ENCODE measurements at regions not wholly inside any gene's neighbourhood (a gene's known extent, or its start where the extent isn't known, plus 50 kb on each side); places are given as distances from the start of the nearest gene placed in this dataset.

DNA sequence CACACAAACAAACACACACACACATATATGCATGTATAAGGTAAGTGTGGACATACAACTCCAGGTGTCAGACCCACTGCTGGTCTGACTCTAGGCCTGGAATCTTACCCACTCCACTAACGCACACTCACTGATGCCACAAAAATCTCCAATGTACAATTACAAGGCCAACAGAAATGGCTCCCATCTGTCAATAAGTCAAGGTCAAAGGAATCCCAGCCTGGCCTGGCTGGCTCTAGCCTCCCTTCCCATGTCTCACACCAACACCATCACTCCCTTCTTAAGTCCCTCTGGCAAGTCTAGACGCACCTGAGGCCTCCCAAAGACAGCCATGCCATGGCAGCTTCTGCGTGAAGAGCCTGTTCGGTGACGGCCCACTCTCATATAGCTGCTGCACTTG is 99.2 kb upstream of the CDYL2 start:
- CTCF ChIA-PET: no interaction called here
- H3K27ac ChIP-seq: no peak overlapping the region
- TF ChIP-seq, protein P1, sequence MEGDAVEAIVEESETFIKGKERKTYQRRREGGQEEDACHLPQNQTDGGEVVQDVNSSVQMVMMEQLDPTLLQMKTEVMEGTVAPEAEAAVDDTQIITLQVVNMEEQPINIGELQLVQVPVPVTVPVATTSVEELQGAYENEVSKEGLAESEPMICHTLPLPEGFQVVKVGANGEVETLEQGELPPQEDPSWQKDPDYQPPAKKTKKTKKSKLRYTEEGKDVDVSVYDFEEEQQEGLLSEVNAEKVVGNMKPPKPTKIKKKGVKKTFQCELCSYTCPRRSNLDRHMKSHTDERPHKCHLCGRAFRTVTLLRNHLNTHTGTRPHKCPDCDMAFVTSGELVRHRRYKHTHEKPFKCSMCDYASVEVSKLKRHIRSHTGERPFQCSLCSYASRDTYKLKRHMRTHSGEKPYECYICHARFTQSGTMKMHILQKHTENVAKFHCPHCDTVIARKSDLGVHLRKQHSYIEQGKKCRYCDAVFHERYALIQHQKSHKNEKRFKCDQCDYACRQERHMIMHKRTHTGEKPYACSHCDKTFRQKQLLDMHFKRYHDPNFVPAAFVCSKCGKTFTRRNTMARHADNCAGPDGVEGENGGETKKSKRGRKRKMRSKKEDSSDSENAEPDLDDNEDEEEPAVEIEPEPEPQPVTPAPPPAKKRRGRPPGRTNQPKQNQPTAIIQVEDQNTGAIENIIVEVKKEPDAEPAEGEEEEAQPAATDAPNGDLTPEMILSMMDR (conservative IDR thresholded peaks at IDR 0.05; ENCODE audit: low read depth): no peak
- POLR2A ChIA-PET (ENCODE audit: low non-redundant PET): no interaction called here
- no peak for DNase-seq (ENCODE audit: low spot score)

DNA sequence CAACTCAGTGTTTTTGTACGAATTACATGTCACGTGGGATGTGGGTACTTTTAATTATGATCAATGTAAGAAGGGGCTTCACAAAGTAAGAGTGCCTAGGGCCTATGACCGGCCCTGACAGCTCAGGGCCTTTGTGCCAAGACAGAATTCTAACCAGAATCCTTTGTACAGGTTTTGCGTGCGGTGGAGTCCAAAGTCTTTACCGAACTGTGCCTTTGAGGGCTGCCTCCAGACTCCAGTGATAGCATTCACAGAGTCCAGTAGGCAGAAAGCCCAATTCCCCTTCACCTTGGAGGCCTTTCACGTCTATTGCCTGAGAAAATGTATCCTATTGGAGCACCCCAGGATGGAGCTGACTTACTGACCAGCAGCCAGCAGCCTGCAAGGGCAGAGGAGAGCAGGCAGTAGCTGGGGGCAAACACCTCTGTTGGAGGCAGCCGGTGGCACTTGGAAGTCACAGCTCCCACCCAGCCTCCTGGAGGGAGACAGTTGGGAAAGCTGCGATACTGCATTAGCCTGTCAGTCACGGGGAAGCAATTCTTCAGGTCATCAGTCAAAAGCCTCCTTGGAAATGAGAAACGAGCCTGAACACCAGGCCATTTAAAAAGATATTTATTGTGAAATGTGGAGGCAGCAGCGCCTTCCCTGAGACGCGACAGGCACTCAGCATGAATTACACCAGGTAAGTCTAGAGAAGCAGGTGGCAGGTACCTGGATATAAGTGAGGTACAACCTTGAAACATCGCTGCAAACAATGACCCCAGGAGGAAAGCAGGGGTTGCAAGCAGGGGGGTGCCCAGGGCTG is 98.1 kb upstream of the CDYL2 start:
- H3K27ac ChIP-seq: no peak overlapping the region
- ChIA-PET CTCF (no interaction called here), POLR2A (ENCODE audit: low non-redundant PET) (no interaction called here)
- DNase-seq (ENCODE audit: low spot score): no peak
- TF ChIP-seq, protein P1 (conservative IDR thresholded peaks at IDR 0.05; ENCODE audit: low read depth): no peak

DNA sequence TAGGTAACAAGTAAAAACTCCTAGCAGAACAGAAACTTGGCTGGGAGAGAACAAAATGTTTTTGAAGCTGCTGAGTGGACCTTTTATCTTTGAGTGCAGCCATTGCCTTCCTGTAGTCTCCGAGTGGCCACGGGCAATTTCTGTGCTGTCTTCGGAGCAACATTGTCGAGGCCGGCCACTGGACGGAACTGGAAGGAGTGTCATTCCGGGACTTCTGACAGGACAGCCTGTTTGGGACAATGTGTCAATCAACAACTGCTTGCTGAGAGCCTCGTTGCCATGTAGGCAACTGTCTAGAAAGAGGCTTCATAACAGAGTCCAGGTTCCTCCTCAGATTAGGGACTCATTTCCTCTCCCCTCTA is 96.2 kb upstream of the CDYL2 start:
- H3K27ac ChIP-seq: no peak overlapping the region
- no peak for DNase-seq (ENCODE audit: low spot score)
- TF ChIP-seq, protein P1 (conservative IDR thresholded peaks at IDR 0.05; ENCODE audit: low read depth): no peak
- POLR2A ChIA-PET (ENCODE audit: low non-redundant PET): no interaction called here
- CTCF ChIA-PET: no interaction called here

DNA sequence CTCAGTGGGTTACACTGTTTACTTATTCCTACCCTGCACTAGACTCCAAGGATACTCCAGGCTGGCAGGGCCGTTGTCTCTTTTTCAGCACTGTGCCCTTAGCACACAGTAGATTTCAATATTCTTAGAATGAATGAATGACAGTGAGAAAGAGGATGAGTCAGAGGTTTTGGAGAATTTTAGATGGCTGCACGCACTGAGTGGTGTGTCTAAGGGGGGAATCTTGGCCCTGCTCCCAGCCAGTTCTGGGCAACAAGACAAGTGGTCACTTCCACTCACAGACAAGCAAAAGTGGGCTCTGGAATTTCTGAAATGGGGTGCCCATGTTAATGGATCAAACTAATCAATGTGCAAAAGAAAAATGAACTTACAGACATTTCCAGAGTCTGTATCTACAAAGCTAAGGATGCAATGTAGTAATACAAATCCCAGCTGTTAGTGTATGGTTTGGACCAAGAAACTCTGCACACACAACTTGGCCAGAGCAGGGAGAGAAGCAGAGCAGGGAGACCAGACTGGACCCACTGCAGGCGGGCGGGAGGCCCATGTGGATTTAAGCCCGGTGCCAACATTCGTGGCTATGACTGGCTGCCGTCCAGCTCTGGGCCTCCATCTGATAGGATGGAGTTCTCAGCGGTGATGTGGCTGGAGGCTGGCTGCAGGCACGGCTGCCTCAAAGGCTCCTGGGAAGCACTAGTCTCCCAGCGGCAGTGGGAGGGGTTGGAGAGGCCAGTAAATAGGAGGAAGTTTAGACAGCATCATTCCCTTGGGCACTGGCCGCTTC is 95.6 kb upstream of the CDYL2 start:
- no peak for DNase-seq (ENCODE audit: low spot score)
- ChIA-PET CTCF (no interaction called here), POLR2A (ENCODE audit: low non-redundant PET) (no interaction called here)
- TF ChIP-seq, protein P1 (conservative IDR thresholded peaks at IDR 0.05; ENCODE audit: low read depth): no peak
- H3K27ac ChIP-seq: no peak overlapping the region

DNA sequence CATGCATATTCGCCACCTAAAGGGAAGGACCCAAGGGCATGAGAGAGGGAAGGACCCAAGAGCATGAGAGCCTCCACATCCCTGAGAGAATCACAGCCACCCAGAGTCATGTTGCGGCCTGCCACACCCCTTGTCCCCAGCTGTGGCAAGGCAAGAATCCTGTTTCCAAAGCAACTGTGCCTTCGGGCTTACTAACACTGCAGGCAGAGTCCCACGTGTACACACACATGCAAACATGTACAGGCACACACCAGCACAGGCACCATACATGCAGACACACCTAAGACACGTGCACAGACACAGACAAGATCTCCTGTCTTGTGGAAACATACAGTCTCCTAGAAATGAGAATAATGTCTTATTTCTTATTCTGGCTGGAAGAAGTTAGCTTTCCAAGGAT is 92.4 kb upstream of the CDYL2 start:
- no peak overlapping the region for H3K27ac ChIP-seq
- ChIA-PET CTCF (no interaction called here), POLR2A (ENCODE audit: low non-redundant PET) (no interaction called here)
- TF ChIP-seq, protein P1 (conservative IDR thresholded peaks at IDR 0.05; ENCODE audit: low read depth): no peak
- no peak for DNase-seq (ENCODE audit: low spot score)

DNA sequence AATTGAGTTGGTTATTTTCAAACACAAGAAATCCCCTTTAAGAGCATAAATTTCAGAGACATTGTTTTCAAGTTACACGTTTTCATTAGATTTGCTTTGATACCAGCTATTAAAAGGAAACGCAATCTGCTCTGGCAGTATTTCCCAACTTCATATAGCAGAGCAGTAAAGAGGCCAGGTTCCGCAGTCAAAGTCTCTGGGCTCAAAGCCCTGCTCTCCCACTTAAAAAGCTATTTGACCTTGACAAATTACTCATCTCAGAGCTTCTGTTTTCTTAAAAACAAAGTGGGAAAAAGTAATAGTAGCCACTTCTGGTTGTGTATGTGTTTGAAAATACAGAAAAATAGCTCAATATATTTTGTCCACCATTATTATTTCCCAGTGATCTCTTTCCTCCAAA is 89.7 kb upstream of the CDYL2 start:
- ChIA-PET POLR2A (ENCODE audit: low non-redundant PET) (no interaction called here), CTCF (interaction anchor here (0.7 kb wide), 1 partner anchor 205 kb away, joined by 4 read pairs; no protein-coding TSS in a partner anchor)
- TF ChIP-seq, protein P1 (conservative IDR thresholded peaks at IDR 0.05; ENCODE audit: low read depth): no peak
- no peak overlapping the region for H3K27ac ChIP-seq
- no peak for DNase-seq (ENCODE audit: low spot score)

All from RWPE1 (cell line).